T1000 (cell line): ENCODE measurements at regions not wholly inside any gene's neighbourhood (a gene's known extent, or its start where the extent isn't known, plus 50 kb on each side); places are given as distances from the start of the nearest gene placed in this dataset.

Experiments used
- DNase-seq: peaks from one replicate; lab custom pipeline; 2025; ENCODE audit warnings: mixed read lengths; lab: John Stamatoyannopoulos, UW

DNA sequence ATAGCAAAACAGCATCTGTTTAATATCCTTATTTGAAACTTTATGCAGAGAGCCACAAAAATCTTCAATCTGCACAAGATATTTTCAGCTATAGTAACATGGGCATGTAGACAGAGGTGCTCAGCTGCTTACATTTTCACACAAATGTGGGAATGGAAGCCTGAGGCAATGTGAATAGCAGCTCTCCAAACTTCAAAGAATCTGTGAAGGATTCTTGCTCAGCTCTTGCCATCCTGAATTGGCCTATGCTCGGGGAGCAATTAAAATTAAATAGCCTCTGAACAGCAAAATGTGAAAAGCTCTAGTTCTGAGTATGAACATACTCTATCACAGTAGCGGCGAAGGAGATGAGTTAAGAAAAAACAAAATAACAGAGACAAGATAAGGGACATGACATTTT lies 1523.8 kb downstream of the PCDH7 start:
- no peak for DNase-seq

DNA sequence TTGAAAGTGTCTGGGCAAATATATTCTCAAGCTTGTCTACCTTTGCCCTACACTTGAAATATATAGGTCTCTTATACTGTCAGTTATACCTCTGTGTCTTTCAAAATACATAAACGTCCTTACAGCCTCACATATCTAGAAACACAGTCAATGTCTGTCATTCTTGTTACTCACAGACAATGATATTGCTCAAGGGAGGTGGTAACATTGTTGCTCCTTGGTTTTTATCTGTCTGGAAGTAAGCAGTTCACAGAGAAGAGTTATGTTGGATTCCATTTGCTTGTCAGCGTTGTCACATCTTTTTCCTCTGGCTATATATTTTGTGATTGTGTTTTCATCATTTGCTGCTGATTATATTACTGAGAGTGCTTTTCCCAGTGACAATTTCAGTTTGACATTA lies 1528.9 kb downstream of the PCDH7 start:
- no peak for DNase-seq

DNA sequence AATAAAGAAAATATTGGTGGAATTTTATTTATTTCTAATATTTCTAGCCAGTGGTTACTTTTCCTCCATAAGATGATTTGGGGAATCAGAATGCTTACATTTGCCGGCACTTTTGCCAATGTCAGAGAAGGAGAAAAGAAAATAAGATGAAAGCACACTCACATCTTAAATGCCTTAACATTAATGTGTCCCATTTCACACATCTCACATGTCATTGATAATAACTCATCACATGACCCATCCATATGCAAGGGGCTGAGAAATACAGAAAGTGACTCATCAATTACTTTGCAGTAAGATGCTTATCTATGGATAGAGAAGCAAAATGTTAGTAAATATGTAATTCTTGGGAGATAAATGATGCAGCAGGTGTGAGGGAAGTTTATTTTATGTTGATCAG lies 1531.0 kb downstream of the PCDH7 start:
- DNase-seq, result no peak

DNA sequence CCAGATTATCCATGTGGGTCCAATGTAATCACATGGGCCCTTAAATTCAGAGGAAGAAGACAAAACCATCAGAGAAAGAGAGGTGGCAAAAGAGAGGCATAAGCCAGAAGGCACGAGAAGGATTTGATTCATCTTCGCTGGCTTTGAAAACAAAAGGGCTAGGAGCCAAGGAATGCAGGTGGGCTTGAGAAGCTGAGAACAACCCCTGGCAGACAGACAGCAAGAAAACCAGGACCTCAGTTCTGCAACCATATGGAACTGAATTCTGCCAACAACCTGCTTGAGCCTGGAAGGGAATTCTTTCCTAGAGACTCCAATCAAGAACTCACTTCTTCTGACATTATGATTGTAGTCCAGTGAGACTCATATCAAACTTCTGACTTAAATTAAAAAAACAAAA lies 1531.8 kb downstream of the PCDH7 start:
- DNase-seq, result no peak

DNA sequence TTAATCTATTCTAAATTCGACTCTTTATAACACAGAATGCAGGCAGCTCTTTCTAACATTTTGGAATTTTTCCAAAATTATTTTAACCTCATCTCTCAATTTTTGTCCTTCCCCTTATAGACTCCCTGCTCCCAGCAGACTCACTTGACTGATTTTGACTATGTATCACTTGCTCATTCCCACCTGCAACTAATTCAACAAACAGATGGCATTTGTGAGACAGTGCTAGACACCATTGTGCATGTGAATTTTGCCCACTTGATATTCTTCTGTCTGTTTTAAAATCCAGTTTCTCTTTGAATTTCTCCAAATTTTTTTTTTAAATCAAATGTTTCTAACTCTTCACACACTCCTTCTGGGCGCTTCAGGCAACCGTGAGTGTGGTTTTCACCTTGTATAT lies 1534.0 kb downstream of the PCDH7 start:
- DNase-seq, result no peak

DNA sequence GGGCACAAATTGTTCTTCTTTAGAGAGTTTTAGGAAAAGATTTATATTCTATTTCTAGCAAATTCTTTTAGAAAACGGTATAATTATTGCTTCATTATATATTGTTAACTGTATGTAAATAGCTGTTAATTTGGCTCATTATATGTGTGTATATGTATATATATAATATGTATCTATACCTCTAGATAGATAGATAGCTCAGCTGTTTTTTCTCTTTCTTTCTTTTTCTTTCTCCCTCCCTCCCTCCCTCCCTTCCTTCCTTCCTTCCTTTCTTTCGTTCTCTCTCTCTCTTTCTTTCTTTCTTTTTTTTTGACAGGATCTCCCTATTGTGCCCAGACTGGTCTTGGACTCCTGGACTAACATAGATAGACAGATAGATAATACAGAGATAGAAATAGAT lies 1538.8 kb downstream of the PCDH7 start:
- no peak for DNase-seq

DNA sequence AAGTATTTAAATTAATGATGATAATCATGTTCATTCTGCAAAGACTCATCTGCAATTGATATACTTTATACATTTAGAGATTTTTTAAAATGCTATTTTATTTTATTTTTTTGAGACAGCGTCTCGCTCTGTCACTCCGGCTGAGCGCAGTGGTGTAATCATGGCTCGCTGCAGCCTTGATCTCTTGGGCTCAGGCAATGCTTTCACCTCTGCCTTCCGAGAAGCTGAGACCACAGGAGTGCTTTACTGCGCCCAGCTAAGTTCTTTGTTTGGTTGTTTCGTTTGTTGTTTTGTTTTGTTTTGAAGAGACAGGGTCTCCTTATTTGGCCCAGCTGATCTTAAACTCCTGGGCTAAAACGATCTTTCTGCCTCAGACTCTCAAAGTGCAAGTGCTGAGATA lies 1541.0 kb downstream of the PCDH7 start:
- no peak for DNase-seq

DNA sequence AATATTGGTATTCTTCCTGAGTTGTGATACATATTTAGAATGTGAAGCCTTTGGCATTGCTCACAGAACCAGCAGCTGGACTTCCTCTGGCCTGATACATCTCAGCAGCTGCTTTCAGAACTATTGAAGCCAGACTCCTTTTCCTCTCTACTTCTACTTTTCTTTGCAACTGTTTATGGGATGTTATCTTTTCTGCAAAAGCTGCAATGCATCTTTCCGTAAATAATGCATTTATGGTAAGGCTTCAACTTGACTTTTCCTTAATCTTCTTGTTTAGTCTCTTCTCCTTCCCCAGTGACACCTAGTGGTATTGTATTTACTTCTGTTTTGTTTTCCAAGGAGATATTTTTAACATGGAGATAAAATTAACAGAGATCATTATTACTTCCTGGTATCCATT lies 1548.7 kb downstream of the PCDH7 start:
- no peak for DNase-seq

DNA sequence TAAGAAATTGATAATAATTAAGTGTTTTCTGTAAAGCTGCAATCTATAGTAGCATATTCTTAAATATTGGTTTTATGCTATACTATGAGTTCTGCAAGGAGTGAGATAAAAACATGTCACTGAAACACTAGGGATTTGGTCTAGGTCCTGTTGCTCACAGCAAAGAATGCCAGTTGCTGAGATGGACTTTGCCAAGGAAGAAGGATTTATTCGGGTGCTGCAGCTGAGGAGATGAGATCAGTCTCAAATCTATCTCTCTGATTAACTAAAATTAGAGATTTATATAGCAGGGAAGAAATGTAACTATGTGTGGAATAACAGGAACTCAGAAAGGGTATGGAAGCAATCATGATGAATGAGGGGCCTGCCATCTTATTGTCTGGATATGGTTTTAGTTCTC lies 1569.9 kb downstream of the PCDH7 start:
- no peak for DNase-seq

DNA sequence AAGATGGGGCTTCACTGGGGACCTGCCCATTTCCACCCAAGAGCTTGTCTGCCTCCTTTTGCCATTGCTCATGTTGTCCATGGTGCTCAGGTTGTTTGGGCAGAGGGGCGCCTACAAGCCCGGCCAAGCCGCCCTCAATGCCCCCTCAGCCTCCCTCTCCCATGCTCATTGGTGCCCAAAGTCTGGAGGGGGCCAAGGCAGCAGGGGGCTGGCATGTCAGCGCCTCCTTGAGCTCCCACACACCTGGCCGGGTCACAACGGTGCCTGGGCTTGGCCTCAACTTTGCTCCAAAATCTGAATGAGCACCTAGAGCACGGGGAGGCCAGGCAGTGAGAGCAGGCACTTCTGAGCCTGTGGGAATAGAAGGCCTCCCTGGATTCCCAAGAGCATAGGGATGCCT lies 1598.8 kb downstream of the PCDH7 start:
- no peak for DNase-seq

DNA sequence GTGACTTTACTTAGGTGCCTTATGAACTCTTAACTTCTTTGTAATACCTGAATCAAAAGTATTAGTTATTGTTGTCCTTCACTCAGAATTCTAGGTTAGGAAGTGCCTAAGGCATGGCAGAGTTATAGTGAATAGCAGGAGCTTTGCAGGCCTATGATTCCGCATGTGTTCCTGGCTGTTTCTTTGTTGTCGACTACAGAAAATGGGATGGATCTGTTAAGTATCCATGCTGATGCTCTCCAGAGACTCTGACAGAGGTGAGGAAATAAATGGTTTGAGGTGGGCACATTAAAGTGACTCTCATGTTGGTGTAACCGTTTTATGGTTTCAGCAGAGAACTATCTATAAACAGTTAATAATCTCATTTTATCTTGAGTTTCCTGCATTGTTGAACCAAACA lies 1601.3 kb downstream of the PCDH7 start:
- DNase-seq, result no peak

DNA sequence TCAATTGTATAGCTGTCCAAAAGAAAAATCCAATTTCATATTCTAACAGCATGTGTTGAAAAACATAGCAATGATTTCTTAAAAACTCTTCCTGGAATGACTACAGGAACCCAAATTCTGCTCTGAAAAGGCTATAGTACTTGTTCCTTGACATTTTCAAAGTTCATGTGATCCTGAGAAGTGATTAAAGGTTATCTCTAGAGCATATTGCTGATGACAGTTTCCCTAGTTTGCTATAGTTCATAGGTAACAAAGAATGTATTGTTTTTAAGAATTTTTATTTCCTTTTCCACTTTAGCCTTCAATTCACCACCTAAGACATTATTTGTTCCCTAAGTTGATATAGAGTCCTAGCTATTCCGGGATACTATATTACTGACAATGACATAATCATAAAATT lies 1614.6 kb downstream of the PCDH7 start:
- no peak for DNase-seq

DNA sequence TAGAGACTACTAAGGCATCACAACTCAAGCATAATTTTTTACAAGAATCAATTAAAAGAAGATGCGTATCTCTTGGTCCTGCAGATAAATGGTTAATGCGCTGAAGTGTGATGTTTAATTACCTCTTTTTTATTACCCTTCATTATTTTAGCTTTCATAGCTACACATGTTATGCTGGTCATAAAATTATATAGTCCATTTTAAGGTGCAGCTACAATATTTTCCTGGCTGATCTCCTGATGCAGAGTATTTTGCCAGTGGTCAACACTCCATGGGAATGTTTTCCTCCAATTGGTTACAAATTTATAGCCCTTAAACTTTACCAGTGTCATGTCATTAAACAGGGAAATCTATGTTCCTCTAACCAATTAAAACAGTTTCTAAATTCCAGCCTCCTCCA lies 1617.2 kb downstream of the PCDH7 start:
- no peak for DNase-seq

DNA sequence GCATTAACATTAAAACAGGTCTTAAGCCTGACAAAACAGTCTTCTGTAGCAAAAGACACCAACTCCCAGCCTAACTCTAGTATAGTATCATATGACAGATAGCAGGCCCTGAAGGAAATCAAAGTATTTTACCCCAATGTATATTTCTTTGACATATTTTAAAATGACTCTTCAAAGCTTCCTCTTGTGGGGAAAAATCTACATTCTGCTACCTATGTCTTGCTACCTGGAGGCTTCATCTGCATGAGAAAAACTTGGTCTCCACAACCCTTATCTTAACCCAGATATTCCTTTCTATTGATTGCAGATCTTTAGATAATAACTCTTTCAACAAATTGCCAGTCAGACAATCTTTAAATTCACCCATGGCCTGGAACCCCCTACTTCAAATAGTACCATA lies 1620.4 kb downstream of the PCDH7 start:
- no peak for DNase-seq

DNA sequence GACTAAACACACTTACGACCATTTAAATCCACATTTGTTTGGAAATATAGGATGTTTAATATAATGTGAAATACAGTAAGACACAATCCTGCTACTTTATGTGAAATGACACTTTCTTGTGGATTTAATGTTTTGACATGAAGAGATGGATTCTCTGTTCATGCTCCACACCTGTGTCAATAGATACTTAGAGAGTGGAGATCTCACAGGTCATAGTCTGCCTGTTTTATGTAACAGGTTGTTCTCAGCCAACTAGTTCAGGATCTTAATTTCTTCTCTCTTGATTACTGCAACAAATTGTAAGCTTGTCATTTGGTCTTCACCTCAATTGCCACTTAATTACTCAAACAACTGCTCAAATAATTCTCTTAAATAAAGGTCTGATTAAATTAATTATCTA lies 1621.2 kb downstream of the PCDH7 start:
- DNase-seq, result no peak

DNA sequence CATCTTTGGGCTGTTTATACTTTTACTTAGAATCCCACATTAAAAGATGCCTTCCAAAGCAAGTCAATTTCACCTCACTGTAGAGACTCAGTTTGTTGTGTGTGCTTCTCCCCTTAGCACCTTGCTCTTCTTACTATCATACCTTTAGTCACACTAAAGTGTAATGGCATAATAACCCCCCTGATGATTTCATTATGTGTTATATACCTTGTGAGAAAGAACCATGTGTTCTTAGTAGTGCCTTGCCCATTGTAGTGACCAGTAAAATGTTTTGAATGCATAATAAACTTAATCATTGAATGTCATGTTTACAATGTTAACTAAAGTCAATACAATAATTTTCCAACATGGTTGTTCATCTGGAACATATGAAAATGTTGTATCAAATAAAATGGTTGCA lies 1621.9 kb downstream of the PCDH7 start:
- DNase-seq, result no peak

DNA sequence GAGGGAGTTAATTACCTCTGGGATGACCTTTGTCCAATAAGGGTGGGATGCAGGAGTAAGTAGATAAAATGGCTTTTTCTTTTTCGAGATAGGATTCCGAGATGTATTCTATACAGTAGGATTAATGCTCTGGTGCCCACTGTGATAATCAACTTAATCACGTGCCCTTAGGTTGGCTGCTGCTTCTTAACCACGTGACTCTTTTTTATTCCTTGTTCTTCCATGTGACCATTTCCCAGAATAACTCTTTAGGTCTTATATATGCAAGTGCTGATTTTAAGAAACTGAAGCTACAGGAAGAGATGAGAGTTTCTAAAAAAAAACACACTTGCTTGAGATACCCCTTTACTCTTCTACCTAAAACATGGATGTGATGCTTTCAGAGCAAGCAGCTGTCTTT lies 1628.9 kb downstream of the PCDH7 start:
- DNase-seq, result no peak

DNA sequence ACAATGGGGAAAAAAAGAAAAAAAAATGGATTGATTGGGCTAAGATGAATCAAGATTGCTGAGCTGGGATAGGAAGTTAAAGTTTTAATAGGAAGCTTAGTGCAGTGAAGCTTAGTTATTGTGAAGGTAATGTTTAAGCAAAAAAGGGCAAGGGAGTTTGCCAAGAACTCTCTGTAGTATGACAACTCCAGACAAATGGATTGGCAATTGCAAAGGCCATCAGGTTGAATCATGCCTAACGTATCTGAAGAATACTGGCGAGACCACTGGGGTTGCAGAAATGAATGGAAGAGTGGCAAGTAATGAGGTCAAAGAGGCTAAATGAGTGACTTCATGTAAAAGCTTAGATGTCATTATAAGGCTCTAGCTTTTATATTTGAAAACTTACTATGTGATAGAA lies 1654.0 kb downstream of the PCDH7 start:
- DNase-seq, result no peak

DNA sequence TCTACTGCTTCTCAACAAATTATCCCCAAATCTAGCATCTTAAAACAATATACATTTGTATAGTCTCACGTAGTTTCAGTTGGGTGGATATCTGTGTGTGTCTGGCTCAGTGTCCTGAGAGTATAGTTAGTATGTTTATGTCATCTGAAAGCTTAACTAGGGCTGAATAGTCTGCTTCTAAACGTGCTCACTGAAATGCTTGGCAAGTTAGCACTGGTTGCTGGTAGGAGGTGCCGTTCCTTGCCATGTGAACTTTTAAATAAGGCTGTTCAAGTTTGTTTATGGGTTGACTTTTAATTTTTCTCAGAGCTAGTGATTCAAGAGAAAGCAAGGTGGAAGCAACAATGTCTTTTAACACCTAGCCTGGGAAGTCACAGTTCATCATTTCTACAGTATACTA lies 1673.6 kb downstream of the PCDH7 start:
- no peak for DNase-seq

DNA sequence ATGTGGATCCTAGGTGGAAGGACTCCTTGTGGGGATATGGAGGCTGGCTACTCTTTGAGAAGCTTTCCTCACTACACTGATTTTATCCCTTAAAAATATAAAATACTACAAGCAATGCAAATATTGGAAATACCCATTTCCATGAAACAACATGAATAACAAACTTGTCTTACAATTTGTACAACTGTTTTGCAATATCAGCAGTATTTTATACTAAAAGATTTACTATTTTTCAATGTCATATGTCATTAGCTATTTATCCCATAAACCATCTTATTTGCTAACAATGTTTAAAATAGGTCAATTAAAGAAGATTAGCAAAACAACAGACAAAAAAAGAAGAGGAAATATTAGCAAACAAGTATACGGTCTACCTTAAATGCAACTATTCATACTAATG lies 1674.1 kb downstream of the PCDH7 start:
- DNase-seq, result no peak

DNA sequence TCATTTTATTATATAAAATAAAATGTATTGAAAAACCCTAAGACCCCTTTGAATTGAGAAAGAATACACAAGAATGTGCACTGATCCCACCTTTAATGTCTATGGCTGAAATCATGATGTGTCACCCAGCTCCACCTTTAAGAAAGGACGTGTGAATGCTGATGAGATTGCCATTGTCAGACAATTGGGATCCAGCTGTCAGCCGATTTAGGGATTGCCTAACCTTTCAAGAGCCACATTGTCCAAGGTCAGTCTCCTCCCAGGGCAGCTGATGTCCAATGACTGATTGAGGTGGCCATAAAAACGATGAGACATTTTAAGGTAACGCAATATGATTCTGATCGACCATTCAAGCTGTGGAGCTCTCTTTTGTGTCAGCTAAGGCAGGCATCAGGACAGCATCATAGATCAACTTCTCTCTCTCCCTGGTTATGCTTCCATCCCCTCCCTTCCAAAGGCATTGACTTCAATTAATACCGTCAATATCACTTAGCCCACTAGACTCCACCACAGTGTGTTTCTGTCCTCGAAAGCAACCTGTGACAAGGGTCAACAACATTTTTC lies 1676.4 kb downstream of the PCDH7 start:
- no peak for DNase-seq

DNA sequence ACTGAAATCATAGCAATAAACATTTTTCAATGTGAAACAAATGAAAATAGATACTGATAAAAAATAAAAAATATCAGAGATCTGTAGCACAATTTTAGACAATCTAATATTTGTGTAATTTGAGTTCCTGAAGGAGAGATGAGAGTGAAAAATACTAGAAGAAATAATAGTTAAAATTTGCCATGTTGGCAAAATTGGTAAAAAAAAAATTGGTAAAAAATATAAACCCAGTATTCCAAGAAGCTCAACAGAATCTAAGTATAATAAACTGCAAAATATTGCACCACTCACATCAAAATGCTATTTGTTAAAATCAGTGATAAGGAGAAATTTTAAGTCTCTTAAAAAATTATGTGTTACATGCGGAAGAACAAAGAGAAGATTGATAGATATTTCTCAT lies 1680.7 kb downstream of the PCDH7 start:
- DNase-seq, result no peak

DNA sequence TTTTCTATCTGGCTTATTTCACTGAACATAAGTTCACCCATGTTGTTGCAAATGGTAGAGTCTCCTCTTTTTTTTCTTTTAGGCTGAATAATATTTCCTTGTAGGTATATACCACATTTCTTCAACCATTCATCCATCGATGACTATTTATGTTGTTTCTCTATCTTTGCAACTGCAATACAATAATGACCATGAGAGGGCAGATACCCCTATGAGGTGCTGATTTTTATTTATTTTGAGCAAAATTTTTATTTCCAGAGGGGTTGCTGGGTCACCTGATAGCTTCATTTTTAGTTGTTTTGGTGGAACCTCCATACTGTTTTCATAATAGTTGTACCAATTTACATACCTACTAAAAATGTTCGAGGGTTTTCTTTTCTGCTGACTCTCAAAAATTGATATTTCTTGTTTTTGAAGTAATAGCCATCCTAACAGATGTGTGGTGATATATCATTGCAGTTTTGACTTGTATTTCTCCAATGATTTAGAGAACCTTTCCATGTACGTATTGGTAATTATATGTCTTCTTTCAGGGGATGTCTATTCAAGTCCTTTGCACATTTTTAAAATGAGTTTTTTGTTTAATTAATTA lies 1697.0 kb downstream of the PCDH7 start:
- DNase-seq, result no peak

DNA sequence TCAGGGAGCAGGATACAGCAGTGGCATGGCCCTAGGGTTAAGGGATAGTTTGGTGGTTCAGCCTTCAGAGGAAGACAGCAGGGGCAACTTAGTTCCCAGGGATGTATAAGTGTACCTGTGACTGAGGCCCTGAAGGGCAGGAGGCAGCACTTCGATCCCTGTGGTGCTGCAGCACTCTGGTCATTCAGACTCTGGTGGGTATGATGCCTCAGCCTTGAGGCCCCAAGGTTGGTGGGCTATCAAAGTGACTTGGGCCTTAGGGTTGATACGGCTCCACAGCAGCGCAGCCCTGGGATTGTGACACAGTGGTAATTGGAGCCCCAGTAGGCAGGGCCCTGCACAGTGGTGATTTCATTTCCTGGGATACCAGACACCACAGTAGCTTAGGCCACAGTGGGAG lies 1703.1 kb downstream of the PCDH7 start:
- DNase-seq, result no peak

DNA sequence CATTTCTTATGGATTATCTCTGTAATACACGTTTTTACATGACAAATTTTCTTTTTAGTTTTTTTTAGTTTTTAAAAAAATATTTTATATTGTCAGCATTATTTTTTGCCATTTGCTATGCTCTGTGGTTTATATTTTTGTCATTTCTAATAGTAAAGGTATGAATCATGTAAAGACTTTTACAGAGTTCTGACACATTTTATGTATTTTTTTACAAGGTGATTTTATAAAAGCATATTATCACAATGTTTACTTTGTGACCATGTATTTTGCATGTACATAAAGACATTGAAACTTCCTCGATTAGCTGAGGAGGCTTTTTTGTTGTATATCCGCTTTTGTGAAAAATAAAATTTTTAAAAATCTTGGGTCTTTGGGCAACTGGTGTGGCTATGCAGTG lies 1705.1 kb downstream of the PCDH7 start:
- DNase-seq, result no peak
